Calu3 (cell line): ENCODE measurements at regions not wholly inside any gene's neighbourhood (a gene's known extent, or its start where the extent isn't known, plus 50 kb on each side); places are given as distances from the start of the nearest gene placed in this dataset.

Experiments used
- BruUV-seq: library from RNA; stranded (reverse); fragments of 400-500 nt; replicated peaks from 2 replicates; lab custom pipeline; 2021; lab: Mats Ljungman, UMichigan
- CTCF ChIA-PET: fragments of 300-600 bp; sonication (Branson Sonifier 250); formaldehyde crosslinking; loops from one replicate; lab custom pipeline; 2022; ENCODE audit warnings: antibody characterized with exemption; lab: Charles Lee
- DNase-seq: peaks from one replicate; pipeline ENCODE4 v3.0.0; 2022
- H3K27ac Mint-ChIP-seq: one replicate; pipeline ENCODE4 v1.8.0; 2022; ENCODE audit warnings: mixed read lengths; ENCODE audit not compliant: unreplicated experiment
- H3K27me3 Mint-ChIP-seq: one replicate; pipeline ENCODE4 v1.8.0; 2022; ENCODE audit warnings: mixed read lengths; ENCODE audit not compliant: unreplicated experiment
- H3K36me3 Mint-ChIP-seq: one replicate; pipeline ENCODE4 v1.8.0; 2022; ENCODE audit warnings: mild to moderate bottlenecking, moderate library complexity, mixed read lengths; ENCODE audit not compliant: insufficient read depth, unreplicated experiment
- H3K4me1 Mint-ChIP-seq: one replicate; pipeline ENCODE4 v1.8.0; 2022; ENCODE audit warnings: mild to moderate bottlenecking, low read depth, mixed read lengths; ENCODE audit not compliant: unreplicated experiment
- H3K4me3 Mint-ChIP-seq: one replicate; pipeline ENCODE4 v1.8.0; 2022; ENCODE audit warnings: mild to moderate bottlenecking, low read depth, moderate library complexity, mixed read lengths; ENCODE audit not compliant: unreplicated experiment
- H3K9me3 Mint-ChIP-seq: one replicate; pipeline ENCODE4 v1.8.0; 2022; ENCODE audit warnings: low read depth, mixed read lengths; ENCODE audit not compliant: unreplicated experiment
- intact Hi-C: fragments of 100-400 bp; cut with micrococcal nuclease; formaldehyde crosslinking; loops from one replicate; pipeline ENCODE4 v1.10.0; 2022; ENCODE audit not compliant: unreplicated experiment
- TF ChIP-seq, protein P1 (sequence below): fragments of 200-600 bp; IDR thresholded peaks from one replicate; pipeline ENCODE4 v1.8.0; 2022; ENCODE audit warnings: antibody characterized with exemption; ENCODE audit not compliant: unreplicated experiment

DNA sequence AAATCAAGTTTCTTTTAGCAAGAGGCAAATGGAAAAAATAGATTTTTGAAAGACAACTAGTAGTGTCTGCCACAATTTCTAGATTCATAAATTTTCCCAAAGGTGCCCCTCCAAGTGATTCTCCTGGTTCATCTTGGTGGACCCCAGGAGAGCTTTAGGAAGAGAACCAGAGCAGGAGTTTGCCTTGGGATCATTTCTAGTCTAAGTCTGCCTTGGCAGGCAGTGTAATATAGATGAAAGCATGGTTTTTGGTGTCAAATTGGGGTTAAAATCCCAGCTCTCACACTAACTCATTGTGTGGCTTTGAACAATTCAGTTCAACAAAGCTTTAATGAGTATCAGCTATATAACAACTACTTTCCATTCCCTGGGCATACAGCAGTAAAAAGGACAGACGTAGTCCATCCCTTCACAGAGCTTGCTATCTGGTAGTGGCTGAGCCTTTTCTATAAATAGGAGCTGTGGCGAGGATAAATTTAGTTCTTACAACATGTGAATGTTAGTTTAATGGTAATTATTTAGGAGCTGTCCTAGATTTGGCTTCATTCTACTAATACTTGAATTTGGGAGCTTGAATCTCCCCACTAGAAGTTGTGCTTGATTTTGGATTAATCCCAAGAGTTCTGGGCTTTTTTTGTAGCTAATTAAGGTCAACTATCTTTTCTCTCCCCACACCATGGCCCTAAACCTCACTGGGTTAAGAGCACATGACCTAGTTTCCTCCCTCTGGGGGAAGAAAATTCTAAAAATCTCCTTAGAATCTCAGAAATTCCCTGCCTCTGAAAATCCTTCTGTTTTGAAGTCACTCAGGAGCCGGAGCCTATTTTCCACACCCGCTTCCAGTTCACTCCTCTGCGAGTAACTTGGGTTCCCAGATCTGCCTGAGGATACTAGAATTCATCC is 197.8 kb downstream of the PCSK1 start:
- CTCF ChIA-PET: no interaction called here
- TF ChIP-seq, protein P1, sequence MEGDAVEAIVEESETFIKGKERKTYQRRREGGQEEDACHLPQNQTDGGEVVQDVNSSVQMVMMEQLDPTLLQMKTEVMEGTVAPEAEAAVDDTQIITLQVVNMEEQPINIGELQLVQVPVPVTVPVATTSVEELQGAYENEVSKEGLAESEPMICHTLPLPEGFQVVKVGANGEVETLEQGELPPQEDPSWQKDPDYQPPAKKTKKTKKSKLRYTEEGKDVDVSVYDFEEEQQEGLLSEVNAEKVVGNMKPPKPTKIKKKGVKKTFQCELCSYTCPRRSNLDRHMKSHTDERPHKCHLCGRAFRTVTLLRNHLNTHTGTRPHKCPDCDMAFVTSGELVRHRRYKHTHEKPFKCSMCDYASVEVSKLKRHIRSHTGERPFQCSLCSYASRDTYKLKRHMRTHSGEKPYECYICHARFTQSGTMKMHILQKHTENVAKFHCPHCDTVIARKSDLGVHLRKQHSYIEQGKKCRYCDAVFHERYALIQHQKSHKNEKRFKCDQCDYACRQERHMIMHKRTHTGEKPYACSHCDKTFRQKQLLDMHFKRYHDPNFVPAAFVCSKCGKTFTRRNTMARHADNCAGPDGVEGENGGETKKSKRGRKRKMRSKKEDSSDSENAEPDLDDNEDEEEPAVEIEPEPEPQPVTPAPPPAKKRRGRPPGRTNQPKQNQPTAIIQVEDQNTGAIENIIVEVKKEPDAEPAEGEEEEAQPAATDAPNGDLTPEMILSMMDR: no peak
- no peaks in the 10 kb centered on the region for H3K27me3 Mint-ChIP-seq
- intact Hi-C loops: no loop called here
- H3K4me3 Mint-ChIP-seq: no peak overlapping the region
- no peaks in the 10 kb centered on the region for H3K4me1 Mint-ChIP-seq
- no peaks in the 10 kb centered on the region for H3K36me3 Mint-ChIP-seq
- H3K27ac Mint-ChIP-seq: no peak overlapping the region
- peaks cover 2% of the 10 kb centered on the region for H3K9me3 Mint-ChIP-seq
- no TSS peak for BruUV-seq
- no peak for DNase-seq

DNA sequence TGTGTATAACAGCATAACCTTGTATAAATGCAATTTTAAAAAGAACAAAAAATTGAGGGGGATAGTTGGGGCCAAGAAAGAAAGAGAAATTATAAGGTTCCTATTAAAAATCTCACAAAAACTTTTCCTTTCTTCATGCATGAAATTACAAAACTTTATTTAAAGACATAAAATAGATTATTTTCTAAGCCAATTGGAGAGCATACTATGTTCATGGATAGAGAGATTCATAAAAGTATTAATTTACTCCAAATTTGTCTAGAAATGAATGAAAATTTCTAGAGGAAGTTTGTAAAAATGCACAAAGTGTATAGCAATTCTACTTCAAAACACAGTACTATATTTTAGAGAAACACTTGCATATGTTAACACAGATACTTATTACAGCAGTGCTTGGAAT is 200.4 kb downstream of the PCSK1 start:
- peaks cover 12% of the 10 kb centered on the region for H3K4me1 Mint-ChIP-seq
- no peaks in the 10 kb centered on the region for H3K27me3 Mint-ChIP-seq
- peaks cover 2% of the 10 kb centered on the region for H3K9me3 Mint-ChIP-seq
- CTCF ChIA-PET: no interaction called here
- H3K4me3 Mint-ChIP-seq: no peak overlapping the region
- TF ChIP-seq, protein P1: no peak
- no peak for DNase-seq
- H3K27ac Mint-ChIP-seq: no peak overlapping the region
- intact Hi-C loops: no loop called here
- H3K36me3 Mint-ChIP-seq: no peaks in the 10 kb centered on the region
- BruUV-seq: no TSS peak

DNA sequence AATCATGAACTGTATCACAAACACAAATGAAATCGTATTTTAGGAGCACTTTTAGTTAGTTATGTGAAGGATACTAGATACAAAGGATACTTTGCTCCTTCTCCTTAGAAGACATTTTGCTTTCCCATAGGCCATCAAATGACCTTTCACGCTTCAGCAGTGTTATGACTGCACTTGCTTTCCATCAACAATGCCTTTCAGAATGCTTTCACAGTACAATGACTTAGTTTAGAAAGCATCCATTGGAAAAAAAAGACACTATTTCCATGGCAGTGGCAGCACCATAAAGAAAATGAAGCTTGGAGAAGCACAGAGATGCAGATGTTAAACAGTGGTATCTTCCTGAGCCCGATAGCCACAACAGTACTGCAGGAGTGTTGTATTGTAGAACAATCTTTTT is 203.9 kb downstream of the PCSK1 start:
- H3K4me3 Mint-ChIP-seq: no peak overlapping the region
- CTCF ChIA-PET: interaction anchor here (0.6 to 1.0 kb wide), 2 partner anchors 26 to 211 kb away, joined by 3 to 4 read pairs; no protein-coding TSS in a partner anchor
- intact Hi-C loops: loop anchor here (5.0 kb wide), 1 partner anchor 108 kb away; no protein-coding TSS in a partner anchor
- no peaks in the 10 kb centered on the region for H3K36me3 Mint-ChIP-seq
- H3K9me3 Mint-ChIP-seq: peaks cover 2% of the 10 kb centered on the region
- no TSS peak for BruUV-seq
- DNase-seq: no peak
- TF ChIP-seq, protein P1: no peak
- no peaks in the 10 kb centered on the region for H3K27me3 Mint-ChIP-seq
- no peak overlapping the region for H3K27ac Mint-ChIP-seq
- peaks cover 35% of the 10 kb centered on the region for H3K4me1 Mint-ChIP-seq

DNA sequence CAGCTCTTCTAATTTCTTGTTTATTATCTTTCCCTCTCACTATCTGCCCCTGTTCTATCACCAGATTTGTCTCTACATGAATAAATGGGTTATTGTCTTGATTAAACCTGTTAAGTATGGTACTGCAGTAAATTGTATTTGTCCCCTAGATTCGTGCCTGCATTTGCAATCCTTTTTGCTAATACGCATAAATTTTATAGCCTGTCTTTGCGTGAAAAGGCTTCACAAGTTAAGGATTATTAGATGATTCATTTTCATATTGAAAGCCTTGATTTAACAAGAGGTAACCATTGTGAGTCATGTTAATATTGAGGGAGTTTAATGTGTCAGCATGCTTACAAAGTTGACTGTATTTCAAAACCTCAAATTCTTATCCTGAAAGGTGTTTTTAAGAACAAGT is 204.6 kb downstream of the PCSK1 start:
- CTCF ChIA-PET: interaction anchor here (0.6 kb wide), 1 partner anchor 8 kb away, joined by 3 read pairs; no protein-coding TSS in a partner anchor
- Mint-ChIP-seq H3K4me3 (peak overlapping the region; percentile 10), H3K4me1 (peaks cover 35% of the 10 kb centered on the region), H3K27me3 (no peaks in the 10 kb centered on the region), H3K27ac (peak overlapping the region; percentile 77), H3K9me3 (peaks cover 2% of the 10 kb centered on the region), H3K36me3 (no peaks in the 10 kb centered on the region)
- no TSS peak for BruUV-seq
- intact Hi-C loops: loop anchor here (1.0 to 5.0 kb wide), 2 partner anchors 109 to 134 kb away; no protein-coding TSS in a partner anchor
- TF ChIP-seq, protein P1: no peak
- no peak for DNase-seq
